RCC 7860 (cell line): ENCODE measurements at regions not wholly inside any gene's neighbourhood (a gene's known extent, or its start where the extent isn't known, plus 50 kb on each side); places are given as distances from the start of the nearest gene placed in this dataset.

Source experiments
- DNase-seq: peaks from one replicate; pipeline ENCODE4 v3.0.0-alpha.2; 2015; ENCODE audit warnings: low spot score
- FAIRE-seq: peaks from 2 replicates; lab custom pipeline; 2012; peaks lifted over from hg19 to GRCh38; lab: Jason Lieb, UNC

DNA sequence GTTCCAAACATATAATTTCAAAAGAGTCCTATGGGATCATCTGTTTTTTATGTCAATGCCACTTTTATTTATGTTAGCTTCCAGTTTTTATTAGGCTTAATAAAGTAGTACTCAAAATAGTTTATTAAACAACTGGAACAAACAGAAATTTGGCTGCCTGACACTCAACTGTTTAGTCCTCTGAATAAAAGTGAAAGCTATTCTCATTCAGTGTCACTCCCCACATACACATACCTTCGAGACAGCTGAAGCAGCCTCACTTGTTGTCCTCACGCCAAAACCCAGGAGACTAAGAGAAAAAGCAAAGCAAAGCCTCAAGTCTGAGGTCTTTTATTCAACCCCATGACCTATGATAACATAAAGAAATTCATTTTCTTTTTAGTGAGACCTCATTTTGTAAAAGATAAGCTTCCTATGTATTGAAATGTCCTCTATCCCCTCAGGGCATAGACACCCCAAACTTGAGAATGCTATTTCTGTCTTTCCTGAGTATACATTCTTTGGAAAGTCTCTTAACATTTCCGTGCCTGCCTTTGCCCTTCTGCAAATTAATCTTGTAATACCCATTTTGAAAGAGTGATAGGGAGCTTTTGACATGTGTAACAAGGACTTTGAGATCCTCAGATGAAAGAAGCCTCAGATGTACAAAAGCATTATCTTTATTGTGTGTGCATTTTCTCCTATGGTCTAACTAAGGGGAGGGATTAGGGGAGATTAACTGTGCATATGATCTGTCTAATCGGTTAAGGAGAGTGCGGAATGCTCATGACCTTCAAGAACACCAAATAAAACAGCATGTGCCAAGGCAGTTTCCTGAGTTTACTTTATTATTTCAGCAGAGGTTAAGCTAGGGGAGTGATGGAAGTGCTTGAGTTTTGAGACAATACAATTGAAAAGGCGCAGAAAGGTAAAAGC, 1523.7 kb upstream of the PIK3C3 start:
- DNase-seq, result no peak

GRCh38 chr18:40423291-40423690, 1531.7 kb upstream of the PIK3C3 start:
- FAIRE-seq (no peak), DNase-seq (no peak)

More for the DNA sequence above, 1523.7 kb upstream of the PIK3C3 start:
- no peak for FAIRE-seq

DNA sequence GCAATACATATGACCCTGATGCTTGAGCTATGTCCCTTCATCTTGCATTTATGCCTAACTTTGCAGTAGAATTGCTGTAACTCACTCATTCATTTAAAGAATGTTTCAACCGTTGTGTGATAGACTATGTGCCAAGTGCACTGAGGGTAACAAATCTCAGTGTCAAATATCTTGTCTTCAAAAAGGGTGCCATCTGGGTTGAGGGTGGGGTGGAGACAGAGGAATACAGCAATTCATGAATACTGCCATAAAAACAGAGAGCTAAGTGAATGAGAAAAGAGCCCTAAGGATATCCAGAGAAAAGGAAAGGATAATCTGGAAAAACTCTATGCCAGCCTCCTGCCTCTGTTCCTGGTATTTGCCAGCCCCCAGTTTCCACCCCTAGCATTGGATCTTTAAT, 1534.4 kb upstream of the PIK3C3 start:
- DNase-seq (no peak), FAIRE-seq (no peak)

DNA sequence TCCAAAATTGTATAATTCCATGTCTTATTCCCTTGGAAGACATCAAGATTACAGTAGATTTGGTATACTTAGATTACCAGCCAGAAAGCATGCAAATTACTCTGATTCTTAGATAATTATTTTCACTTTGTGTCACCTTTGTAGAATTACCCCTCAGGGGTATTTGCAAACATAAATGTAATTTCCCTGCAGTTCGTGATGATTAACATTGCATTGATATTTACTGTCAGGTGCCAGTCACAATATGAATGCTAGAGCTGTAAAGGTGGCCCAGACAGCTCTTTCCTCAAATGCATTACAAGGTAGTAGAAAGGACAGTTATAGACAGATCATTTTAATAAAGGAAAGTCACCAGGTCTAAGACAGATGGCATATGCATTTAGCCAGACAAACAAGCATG, 1537.5 kb upstream of the PIK3C3 start:
- DNase-seq (no peak), FAIRE-seq (no peak)

DNA sequence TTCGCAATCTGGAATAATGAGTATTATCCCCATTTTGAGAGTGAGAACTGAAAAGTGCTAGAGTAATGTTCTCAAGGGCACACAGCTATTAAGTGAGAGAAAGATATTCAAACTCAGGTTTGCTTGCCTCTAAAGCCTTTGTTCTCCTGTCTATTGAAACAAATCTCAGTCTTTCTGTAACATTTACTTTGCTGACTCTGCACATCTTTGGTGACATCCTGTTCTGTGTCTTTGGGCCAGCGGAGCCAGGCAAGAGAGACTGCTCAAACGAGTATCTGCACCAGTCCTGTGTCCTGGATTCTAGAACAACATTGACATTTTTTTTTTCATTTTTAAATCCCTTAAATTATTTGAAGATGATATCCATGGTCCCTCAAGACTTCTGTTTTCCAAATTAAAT, 1539.2 kb upstream of the PIK3C3 start:
- DNase-seq, result no peak
- FAIRE-seq, result no peak

- no peak for DNase-seq
- no peak for FAIRE-seq
These were observed 1539.8 kb upstream of the PIK3C3 start for GRCh38 chr18:40415176-40415791.

DNA sequence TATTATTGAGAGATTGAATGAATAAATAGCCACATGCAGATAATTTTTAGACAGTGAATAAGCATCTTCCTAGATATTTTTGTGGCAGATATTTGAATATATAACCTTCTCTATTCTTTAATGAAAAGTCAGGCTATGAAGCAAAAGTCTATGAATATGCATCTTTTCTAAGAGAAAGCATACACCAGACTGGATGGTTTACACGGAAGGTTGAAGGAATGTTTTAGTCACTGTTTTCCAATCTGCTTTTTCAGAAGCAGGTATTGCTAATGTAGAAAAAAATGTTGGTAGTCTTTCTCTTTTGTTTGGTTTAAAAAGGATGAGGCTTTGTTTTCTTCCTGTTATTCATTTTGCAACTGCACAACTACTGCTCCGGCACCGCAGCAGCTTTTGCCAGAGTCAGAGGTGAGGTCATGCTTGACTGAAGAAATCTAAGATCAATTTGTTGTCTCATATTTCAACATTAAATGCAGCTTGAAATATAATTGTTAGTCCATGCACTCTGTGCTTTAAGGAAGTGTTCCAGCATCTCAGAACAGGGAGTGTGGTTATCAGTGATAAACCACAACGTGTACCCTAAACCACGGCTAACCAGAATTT, 1540.8 kb upstream of the PIK3C3 start:
- FAIRE-seq (no peak), DNase-seq (no peak)

DNA sequence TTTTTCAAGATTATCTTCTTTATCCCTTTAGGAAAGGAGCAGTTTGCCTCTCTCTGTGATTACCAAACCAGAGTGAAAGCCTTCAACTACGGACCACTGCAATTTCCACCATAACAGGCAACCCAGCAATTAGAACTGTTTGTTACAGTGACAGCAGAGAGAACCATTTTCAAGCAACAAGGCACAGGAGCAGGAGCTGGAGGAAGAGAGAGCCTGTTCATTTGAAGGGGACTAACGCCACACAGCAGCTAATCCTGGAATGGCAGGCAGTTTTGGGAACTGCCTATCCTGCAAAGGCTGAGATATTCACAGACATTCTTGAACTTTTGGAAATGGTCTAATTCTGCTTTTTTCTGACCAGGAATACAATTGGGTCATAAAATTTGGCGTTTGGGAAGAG, 1541.9 kb upstream of the PIK3C3 start:
- no peak for FAIRE-seq
- no peak for DNase-seq

DNA sequence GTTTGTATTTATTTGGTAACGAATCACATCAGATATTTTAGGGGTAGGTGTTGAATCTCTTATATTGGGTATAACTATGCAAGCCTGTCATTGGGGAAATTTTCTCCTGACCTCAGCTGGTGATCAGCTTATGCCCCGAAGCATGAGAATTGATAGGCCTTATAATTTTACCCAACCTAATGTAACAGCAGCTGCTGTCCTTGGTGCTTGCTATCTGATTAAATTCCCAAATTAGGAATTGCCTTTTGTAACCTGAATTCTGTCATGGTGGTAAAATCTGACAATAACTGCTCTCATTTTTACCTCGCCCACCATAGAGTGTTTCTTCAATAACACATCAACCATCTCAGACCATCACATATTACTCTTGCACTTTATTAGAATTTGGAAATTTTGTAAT, 1542.6 kb upstream of the PIK3C3 start:
- FAIRE-seq (no peak), DNase-seq (no peak)

DNA sequence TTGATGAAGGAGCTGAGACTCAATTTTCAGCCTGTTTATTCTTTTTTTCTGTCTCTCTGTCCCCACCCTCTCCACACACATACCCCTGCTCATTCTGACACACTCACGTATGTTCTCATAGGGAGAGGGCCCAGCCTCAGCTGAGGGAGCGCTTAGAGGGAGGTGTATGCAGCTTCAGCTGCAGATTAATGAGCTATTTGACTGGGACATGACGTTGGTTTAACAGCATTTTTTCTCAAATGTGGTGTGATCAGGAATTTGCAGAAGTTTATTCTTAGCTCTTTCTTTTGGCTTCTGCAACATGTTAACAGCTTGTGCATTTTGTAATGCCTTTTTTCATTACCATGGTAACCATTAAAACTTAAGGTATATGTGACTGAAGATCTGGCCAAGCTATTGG, 1547.1 kb upstream of the PIK3C3 start:
- FAIRE-seq, result no peak
- no peak for DNase-seq

DNA sequence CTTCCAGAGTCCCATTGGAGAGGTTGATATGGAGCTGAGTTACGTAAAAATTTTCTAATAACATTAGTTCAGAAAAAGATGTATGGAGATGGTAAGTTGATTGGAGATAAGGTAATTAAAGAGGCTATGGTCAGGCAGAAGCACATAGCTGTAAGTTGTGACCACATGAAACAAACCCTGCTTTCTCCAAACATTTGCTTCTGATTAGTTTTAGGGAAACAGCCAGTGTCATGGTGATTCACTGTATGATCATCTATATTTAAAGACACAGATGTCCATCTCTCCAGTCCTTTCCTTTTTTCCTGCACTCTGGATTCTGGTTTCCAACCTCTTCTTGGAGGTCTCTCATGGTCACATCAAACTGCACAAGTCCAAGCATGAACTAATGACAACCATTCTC, 1550.8 kb upstream of the PIK3C3 start:
- FAIRE-seq (no peak), DNase-seq (no peak)

GRCh38 chr18:40402052-40402451, 1553.0 kb upstream of the PIK3C3 start:
- DNase-seq (no peak), FAIRE-seq (no peak)

- no peak for FAIRE-seq
- DNase-seq, result no peak
These were observed 1566.9 kb upstream of the PIK3C3 start for GRCh38 chr18:40388121-40388520.

DNA sequence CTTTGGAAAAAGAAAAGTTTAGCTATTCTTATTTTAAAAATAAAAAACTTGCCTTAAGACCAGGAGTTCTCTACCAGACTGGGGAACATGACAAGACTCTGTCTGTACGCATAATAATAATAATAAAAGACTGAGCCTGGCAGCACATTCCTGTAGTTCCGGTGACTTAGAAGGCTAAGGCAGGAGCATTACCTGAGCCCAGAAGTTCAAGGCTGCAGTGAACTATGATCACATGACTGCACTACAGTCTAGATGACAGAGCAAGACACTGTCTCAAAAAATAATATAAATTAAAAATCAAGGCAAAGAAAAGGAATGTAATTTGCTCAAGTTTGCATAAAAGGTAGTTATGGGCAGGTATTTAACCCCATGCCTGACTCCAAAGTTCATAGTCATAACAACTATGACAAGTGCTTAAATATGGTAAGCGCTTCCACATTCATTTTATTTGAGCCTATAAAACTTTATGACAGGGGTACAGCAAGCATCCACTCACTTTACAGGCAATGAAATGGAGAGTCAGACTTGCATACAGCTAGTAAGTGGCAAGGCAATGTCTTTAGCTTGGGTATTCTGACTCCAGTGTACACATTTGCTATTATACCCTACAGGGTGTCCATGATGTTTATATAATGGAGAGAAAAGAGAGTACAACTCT, 1567.8 kb upstream of the PIK3C3 start:
- DNase-seq (no peak), FAIRE-seq (no peak)

- FAIRE-seq (no peak), DNase-seq (no peak)
These were observed 1572.8 kb upstream of the PIK3C3 start for GRCh38 chr18:40382197-40382596.

DNA sequence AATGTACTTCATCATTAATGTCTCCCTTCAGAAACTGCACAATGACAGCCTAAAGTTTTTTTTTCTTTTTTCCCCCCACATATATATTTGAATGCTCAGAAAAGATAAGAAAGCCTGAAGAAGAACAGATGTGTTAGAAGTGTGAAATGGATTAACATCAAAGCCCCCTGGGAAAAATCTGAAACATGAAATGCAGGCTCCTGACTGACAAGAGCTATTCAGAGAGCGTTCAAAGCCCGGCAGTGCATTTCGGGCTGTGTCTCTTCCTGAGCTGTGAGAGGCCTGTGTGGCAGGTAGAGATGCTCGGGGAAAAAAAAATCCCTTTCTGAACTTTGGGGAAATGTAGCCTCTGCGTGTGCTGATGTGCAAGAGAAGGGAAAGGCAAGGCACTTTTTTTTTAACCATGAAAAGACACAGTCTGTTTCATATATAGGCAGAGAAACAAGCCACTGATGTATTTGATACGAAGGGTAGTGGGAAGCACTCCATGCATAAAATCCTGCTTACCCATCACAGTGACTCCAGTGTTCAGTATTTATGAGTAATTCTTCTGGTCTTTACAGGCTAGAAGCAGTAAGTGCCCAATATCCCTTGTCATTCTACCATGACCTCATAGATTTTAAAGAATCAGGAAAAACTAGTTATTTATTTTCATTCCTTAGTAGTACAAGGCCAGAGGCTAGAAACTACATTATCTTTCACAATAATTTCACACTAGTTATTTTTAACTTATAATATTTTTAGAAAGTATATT, 1574.2 kb upstream of the PIK3C3 start:
- no peak for DNase-seq

GRCh38 chr18:40375837-40376236, 1579.2 kb upstream of the PIK3C3 start:
- no peak for DNase-seq
- no peak for FAIRE-seq

More for the DNA sequence above, 1574.2 kb upstream of the PIK3C3 start:
- no peak for FAIRE-seq

DNA sequence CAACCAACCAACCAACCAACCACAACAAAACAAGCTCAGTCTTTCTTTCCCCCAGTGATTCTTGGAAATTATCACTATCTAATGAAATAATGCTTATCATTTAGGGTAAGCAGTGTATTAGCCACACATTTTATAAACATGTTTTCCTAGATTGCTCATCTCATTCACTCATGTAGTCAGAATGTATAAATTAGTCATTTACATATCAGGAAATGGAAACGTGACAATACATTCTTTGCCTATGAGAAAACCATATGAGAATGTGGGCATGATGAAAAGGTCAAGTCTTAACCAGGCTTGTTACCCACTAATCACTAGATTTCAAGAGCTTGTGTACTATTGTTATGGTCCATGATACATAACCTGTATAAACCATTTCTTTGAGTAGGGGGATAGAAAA, 1583.4 kb upstream of the PIK3C3 start:
- FAIRE-seq (no peak), DNase-seq (no peak)

GRCh38 chr18:40367576-40367975, 1587.5 kb upstream of the PIK3C3 start:
- DNase-seq (no peak), FAIRE-seq (no peak)

DNA sequence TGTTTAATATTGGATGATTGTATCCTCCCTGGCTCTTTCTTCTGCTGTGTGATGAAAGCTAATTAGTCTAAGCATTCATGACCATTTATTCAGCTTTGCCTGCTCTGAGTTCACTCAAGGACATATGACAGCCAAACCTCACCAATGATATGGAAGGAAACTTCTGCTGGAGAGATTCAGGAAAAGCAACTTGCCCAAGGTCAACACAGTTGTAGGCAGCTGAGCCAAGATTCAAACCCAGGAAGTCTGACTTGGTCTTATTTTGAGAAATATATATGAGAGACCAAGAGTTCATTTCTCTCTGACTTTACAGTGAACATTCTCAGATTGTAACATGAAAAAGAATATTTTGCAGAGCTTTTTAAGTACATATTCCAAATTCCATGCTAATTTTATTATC, 1588.5 kb upstream of the PIK3C3 start:
- FAIRE-seq, result no peak
- no peak for DNase-seq

- FAIRE-seq (no peak), DNase-seq (no peak)
These were observed 1589.5 kb upstream of the PIK3C3 start for GRCh38 chr18:40365526-40365925.
